CD4-positive, alpha-beta T cell treated with Interleukin-17A for 1 hour (primary cell): ENCODE measurements at regions not wholly inside any gene's neighbourhood (a gene's known extent, or its start where the extent isn't known, plus 50 kb on each side); places are given as distances from the start of the nearest gene placed in this dataset.

Experiments
- DNase-seq: peaks from one replicate; pipeline ENCODE4 v3.0.0-alpha.2; 2020

- DNase-seq = no peak
These were observed 102.4 kb downstream of the EFNB2 start for GRCh38 chr13:106433066-106433465.

GRCh38 chr13:106432636-106433035, 102.8 kb downstream of the EFNB2 start:
- no peak for DNase-seq

- no peak for DNase-seq
These were observed 108.6 kb downstream of the EFNB2 start for GRCh38 chr13:106426909-106427308.

GRCh38 chr13:106425661-106426060, 109.8 kb downstream of the EFNB2 start:
- no peak for DNase-seq

GRCh38 chr13:106424805-106425204, 110.7 kb downstream of the EFNB2 start:
- DNase-seq = no peak

GRCh38 chr13:106423530-106423929, 111.9 kb downstream of the EFNB2 start:
- no peak for DNase-seq

GRCh38 chr13:106418556-106418955, 116.9 kb downstream of the EFNB2 start:
- DNase-seq = no peak

GRCh38 chr13:106417467-106418110, 117.9 kb downstream of the EFNB2 start:
- no peak for DNase-seq

GRCh38 chr13:106416645-106417044, 118.8 kb downstream of the EFNB2 start:
- DNase-seq = no peak

- no peak for DNase-seq
These were observed 119.5 kb downstream of the EFNB2 start for GRCh38 chr13:106415971-106416370.

- DNase-seq = no peak
These were observed 120.0 kb downstream of the EFNB2 start for GRCh38 chr13:106415442-106415841.

- no peak for DNase-seq
These were observed 128.1 kb downstream of the EFNB2 start for GRCh38 chr13:106407338-106407737.

GRCh38 chr13:106405731-106406130, 129.7 kb downstream of the EFNB2 start:
- DNase-seq = no peak

- DNase-seq = no peak
These were observed 132.2 kb downstream of the EFNB2 start for GRCh38 chr13:106403280-106403679.

GRCh38 chr13:106402866-106403265, 132.6 kb downstream of the EFNB2 start:
- no peak for DNase-seq

- no peak for DNase-seq
These were observed 134.4 kb downstream of the EFNB2 start for GRCh38 chr13:106401081-106401480.

- DNase-seq = no peak
These were observed 135.2 kb downstream of the EFNB2 start for GRCh38 chr13:106400289-106400688.

GRCh38 chr13:106398289-106398688, 137.2 kb downstream of the EFNB2 start:
- DNase-seq = no peak

- DNase-seq = no peak
These were observed 141.7 kb downstream of the EFNB2 start for GRCh38 chr13:106393776-106394175.

GRCh38 chr13:106391681-106392080, 143.8 kb downstream of the EFNB2 start:
- no peak for DNase-seq

GRCh38 chr13:106391271-106391670, 144.2 kb downstream of the EFNB2 start:
- DNase-seq = no peak

GRCh38 chr13:106390367-106390766, 145.1 kb downstream of the EFNB2 start:
- no peak for DNase-seq

GRCh38 chr13:106385654-106386053, 149.8 kb downstream of the EFNB2 start:
- DNase-seq = no peak

- no peak for DNase-seq
These were observed 150.9 kb downstream of the EFNB2 start for GRCh38 chr13:106384516-106384915.

- no peak for DNase-seq
These were observed 151.7 kb downstream of the EFNB2 start for GRCh38 chr13:106383791-106384190.
